Lower leg skin (tissue), 4 donors: ENCODE measurements at regions not wholly inside any gene's neighbourhood (a gene's known extent, or its start where the extent isn't known, plus 50 kb on each side); places are given as distances from the start of the nearest gene placed in this dataset.
A peak's percentile ranks its signal among the peaks of the same experiment; 100 is the strongest.

Experiments
- DNase-seq, 2 donors: peaks; one replicate each; pipeline ENCODE4 v3.0.0-alpha.2; 2019; ENCODE audit warnings: low spot score in 2 of 2
- H3K4me3 ChIP-seq: fragments of 200-600 bp; sonication (generic); 2 replicates; pipeline ENCODE4 v1.5.1; 2017; ENCODE audit warnings: mild to moderate bottlenecking, low read depth; ENCODE audit not compliant: poor library complexity, severe bottlenecking
- CTCF ChIP-seq, 3 donors: fragments of 450-650 bp; IDR thresholded peaks; one replicate each; pipeline ENCODE4 v1.5.1; 2016; ENCODE audit warnings: antibody characterized with exemption in 3 of 3, mild to moderate bottlenecking in 3 of 3, moderate library complexity in 2 of 3
- POLR2A ChIP-seq, 2 donors: fragments of 450-650 bp; IDR thresholded peaks; one replicate each; pipeline ENCODE4 v1.6.1; 2016 to 2017; ENCODE audit warnings: antibody characterized with exemption in 2 of 2, mild to moderate bottlenecking in 1 of 2, moderate library complexity in 1 of 2
- WGBS, 2 donors: methylation state at CpG; one replicate each; pipeline ENCODE4 v1.1.5; 2018; 5-methylcytosine and 5-hydroxymethylcytosine counted together
- intact Hi-C: fragments of 100-400 bp; cut with DNase I; formaldehyde crosslinking; loops from one replicate; pipeline ENCODE4 v1.15.0; 2023; ENCODE audit warnings: low total_unique reads

GRCh38 chr10:118835682-118836326, 81.0 kb upstream of the CACUL1 start:
- intact Hi-C loops = no loop called here
- TF ChIP-seq POLR2A (IDR thresholded peaks at IDR 0.05) (no peak), CTCF (IDR thresholded peaks at IDR 0.05) (no peak)
- 61 to 62% methylated on average over 3 of the region's 3 CpGs for WGBS, 2 donors
- no peak overlapping the region for H3K4me3 ChIP-seq
- peak in 1 of 2 donors; percentile 33 for DNase-seq

- intact Hi-C loops = no loop called here
- peak in 1 of 2 donors; percentile 28 for DNase-seq
- no peak overlapping the region for H3K4me3 ChIP-seq
- 85 to 89% methylated on average over 4 of the region's 4 CpGs for WGBS, 2 donors
- no peak for TF ChIP-seq CTCF (IDR thresholded peaks at IDR 0.05)
- no peak for TF ChIP-seq POLR2A (IDR thresholded peaks at IDR 0.05)
These were observed 83.6 kb upstream of the CACUL1 start for GRCh38 chr10:118838364-118838763.

- TF ChIP-seq POLR2A (IDR thresholded peaks at IDR 0.05) (no peak), CTCF (IDR thresholded peaks at IDR 0.05) (no peak)
- DNase-seq = peak in 1 of 2 donors; percentile 77
- intact Hi-C loops = no loop called here
- WGBS, 2 donors = 86 to 88% methylated on average over 3 of the region's 3 CpGs
- H3K4me3 ChIP-seq = no peak overlapping the region
These were observed 84.6 kb upstream of the CACUL1 start for GRCh38 chr10:118839348-118839747.

GRCh38 chr10:118840071-118840775, 85.5 kb upstream of the CACUL1 start:
- TF ChIP-seq POLR2A (IDR thresholded peaks at IDR 0.05) = no peak
- TF ChIP-seq CTCF (IDR thresholded peaks at IDR 0.05) = no peak
- intact Hi-C loops = no loop called here
- H3K4me3 ChIP-seq = no peak overlapping the region
- DNase-seq = peak in 1 of 2 donors; percentile 78
- WGBS, 2 donors = 69 to 75% methylated on average over 12 of the region's 12 CpGs

- TF ChIP-seq CTCF (IDR thresholded peaks at IDR 0.05) (no peak), POLR2A (IDR thresholded peaks at IDR 0.05) (no peak)
- 89 to 94% methylated on average over 11 of the region's 11 CpGs for WGBS, 2 donors
- peak in 1 of 2 donors; percentile 75 for DNase-seq
- H3K4me3 ChIP-seq = no peak overlapping the region
- intact Hi-C loops = no loop called here
These were observed 86.2 kb upstream of the CACUL1 start for GRCh38 chr10:118840776-118841468.
